Activated CD4-positive, alpha-beta T cell treated with anti-CD3 and anti-CD28 coated beads for 48 hours (primary cell): ENCODE measurements at regions not wholly inside any gene's neighbourhood (a gene's known extent, or its start where the extent isn't known, plus 50 kb on each side); places are given as distances from the start of the nearest gene placed in this dataset.

Experiments
- DNase-seq: peaks from one replicate; pipeline ENCODE4 v3.0.0-alpha.2; 2020

DNA sequence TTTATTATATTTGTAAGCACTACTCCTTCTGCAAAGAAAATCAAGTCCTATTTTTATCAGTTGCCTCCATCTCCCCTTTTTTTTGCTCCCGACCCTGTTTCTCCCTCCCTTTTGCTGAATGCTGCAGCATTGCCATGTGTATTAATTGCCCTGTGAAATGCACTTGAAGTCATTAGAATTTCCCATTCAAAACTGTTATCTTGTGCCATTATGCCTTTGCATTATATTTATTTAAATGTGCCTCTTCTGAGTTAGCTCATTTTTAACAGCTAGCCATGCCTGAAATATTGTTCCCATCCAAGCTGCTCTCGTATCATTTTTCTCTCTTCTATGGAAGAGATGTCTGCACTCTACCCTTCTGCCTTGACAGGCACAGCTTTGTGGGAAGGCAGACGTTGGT lies 404.0 kb upstream of the PLXNA2 start:
- no peak for DNase-seq

DNA sequence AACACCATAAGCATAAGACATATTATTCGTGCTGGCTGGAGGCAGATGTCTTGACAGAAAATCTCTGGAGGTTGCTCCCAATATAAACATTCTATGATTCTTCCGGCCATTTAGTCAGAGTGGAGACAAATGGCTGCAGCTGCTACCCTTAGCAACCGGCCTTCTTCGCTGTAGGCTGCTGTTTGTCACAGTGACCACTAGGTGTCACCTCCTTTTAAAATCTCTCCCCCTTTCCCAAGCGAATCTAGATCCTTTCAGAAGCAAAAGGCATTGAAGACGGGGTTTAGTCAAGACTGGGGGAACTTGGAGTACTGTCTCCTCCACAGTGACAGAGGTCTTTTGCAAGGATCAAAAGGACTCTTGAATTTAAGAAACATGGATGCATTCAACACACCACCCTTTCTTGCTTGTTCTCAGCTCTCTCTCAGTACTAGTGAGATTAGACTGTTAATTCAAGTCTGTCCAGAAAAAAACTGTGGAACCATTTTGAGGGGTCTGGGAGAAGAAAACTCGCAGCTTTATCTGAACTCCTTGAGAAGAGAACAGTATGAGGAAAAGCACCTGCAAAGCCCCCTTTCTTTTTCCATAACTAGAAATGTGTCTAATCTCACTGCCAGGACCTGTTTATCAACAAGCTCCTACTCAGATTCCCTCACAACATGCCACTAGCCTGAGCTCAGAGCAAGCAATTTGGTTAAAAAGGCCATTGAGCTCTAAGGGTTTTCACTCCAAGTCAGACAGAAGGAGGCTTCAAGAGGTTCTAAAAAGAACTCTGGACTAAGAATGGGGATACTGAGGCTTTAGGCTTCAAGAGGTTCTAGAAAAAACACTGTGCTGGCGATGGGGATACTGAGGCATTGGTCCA lies 408.3 kb upstream of the PLXNA2 start:
- DNase-seq: peak; percentile 36

DNA sequence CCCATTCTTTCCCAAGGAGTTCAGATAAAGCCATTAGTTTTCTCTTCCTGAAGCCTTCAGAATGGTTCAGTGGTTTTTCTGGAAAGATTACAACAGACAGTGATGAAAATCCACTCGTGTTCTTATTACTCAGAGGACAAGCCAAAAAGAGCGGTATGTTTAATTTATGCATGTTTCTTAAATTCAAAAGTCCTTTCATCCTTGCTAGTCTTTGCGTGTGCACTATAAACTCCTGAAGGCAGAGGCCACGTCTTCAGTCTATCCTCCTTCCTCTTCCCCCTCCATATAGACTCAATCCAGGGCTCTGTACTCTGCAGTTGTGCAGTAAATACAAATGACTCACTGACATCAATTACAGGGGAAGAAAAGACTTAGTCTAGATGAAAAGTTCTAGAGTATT lies 409.2 kb upstream of the PLXNA2 start:
- no peak for DNase-seq

DNA sequence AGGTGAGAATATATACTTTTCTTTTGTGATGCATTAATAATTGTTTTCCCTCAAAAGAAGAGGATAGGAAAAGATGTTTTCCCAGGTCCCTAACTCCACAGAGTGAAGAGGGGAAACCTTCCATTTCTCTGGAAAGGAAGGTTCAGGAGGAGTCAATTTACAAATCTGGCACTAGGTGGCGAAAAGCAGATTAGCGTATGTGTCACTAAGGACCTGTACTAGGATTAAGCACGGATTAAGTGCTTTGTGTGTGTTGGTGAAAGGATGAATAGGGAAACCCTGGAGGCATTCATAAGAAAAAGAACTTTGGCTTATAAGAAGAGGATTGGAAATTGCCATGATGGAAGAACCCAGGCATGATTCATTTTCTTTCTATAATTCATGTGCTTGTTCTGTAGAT lies 410.1 kb upstream of the PLXNA2 start:
- no peak for DNase-seq

DNA sequence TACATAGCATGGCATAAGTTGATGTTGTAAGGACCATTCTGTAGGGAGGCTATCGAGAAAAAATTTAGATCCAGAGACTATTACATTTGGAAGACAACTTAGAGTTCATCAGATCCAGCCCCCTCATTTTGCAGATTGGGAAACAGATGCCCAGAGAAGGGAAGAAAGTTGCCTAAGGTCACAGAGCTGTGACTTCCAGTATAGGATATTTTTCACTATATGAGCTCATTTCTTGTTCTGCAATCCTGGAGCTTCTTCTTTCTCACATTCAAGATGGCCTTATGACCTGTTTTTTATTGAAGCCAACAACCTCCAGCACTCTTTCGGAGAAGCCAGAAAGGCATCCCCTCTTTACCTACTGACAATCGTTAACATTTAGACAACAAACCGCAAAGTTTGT lies 421.8 kb upstream of the PLXNA2 start:
- no peak for DNase-seq

- DNase-seq: no peak
Measured at GRCh38 chr1:208668991-208669390, 424.8 kb upstream of the PLXNA2 start.

DNA sequence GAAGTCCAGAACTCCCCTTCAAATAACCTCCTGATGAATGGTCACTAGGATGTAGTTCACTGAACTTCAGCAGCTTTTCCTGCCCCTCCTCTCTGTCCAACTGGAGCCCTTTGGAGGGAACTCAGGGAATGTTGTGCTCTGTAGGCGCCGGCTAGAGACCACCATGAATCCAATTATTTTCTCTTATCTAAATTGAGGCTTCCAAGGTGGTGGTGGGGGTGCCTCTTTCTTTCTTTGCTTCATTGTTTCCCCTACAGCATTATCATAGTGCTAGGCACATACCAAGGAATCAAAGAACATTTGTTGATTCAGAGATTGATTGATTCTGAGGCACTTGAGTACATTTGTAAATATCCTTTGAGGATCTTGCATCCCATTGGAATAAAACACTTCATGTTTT lies 426.6 kb upstream of the PLXNA2 start:
- DNase-seq: no peak

DNA sequence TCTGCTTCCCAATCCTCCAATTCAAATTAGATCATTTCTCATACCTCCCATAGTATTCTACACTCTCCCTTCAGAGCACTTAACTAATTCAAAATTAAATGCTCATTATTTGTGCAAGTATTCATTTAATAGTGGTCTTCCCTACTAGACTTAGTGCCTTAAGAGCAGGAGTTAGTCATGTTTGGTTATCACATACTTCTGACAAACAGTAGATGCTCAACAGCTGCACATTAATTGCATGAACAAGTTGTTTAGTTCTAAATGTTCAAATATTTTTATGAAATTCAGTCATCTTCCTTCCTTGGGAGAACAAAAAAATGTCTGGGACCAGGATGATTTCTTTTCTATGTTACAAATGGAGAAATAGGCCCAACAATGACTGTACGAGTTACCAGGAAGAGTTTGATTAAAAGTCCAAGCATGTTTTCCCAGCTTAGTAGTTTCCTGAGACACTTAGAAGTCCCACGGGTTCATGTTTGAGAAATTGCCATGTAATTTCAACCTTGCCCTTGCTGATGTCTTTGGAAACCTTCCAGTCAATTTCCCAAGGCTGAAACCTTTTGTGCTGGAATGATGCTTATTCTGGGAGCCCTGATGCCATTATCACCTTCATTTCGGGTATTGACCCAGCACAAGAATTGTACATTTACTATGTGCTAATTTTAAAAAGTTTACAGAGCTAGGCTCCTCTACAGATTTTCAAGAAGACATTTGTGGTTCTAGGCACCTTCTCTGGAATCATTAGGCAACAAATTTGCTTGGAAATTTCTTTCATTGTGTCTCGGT lies 437.9 kb upstream of the PLXNA2 start:
- DNase-seq: no peak

DNA sequence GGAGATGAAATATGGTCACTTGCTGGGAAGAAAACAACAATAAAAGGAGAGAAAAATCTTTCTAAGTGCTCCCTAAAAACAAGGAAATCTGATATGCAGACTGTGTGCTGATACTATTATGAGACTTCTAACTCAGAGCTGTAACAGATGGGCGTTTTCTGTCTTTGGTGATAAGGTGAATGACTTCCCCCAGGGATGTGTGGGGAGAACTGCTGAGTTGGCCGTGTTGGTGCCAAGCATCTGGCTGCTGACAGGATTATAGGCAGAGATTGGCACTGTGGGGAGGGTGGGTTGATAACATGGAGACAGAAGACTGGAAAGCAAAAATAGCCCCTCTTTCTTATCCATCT lies 438.5 kb upstream of the PLXNA2 start:
- DNase-seq: no peak

GRCh38 chr1:208683141-208683540 lies 439.0 kb upstream of the PLXNA2 start:
- no peak for DNase-seq

DNA sequence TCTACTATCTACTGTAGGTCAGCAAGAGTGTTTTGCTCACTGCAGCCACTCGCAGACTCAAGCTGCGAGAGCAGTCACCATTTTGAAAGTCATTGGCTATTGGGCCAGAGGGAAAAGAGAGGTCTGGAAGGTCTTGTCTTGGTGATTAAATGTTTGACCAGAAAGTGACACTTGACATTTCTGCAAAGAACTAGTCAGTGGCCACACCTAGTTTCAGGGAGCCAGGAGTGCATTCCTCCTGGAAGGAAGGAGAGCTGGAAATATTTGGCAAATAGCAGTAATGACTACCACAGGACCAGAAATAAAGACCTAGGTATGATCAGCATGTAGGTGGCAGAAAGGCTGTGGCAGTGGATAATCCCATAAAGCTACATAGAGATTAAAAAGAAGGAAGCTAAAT lies 440.0 kb upstream of the PLXNA2 start:
- DNase-seq: no peak

GRCh38 chr1:208686592-208686991 lies 442.4 kb upstream of the PLXNA2 start:
- DNase-seq: no peak

- DNase-seq: no peak
Measured at GRCh38 chr1:208688656-208689315, 444.6 kb upstream of the PLXNA2 start.

DNA sequence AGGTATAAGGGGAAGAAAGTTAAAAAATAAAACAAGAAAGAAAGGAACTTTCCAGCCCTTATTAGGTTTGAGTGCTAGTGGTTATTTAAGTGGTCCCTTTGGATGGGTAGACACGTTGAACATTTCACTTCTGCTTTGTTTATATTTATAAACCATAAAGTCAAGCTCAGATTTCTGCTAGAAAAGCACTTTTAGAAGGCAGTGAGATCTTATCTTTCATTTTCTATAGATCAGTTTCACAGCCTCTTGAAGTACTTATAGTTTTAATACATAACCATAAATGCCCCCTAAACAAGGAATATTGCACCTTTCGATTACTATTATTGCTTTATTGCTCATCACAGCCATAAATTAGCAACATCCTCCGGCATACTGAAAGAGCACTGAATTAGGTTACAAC lies 446.8 kb upstream of the PLXNA2 start:
- no peak for DNase-seq

DNA sequence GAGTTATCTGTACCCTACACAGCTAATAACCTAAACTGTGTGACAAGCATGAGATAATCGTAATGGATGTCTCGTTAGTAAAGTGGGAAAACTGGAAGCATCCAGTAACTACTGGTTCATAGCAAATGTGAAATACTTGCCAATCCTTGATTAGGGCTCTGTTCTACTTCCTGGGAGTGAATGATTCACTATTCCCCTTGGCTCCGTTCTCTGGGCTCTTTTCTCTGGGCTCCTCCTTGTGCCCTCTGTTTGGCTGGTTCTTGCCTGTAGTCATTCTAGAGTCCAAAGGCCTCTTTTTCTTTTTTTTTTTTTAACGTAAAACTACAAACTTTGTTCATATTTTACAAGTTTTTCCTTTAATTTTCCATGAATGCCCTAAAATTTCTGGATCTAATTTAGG lies 465.8 kb upstream of the PLXNA2 start:
- DNase-seq: no peak

DNA sequence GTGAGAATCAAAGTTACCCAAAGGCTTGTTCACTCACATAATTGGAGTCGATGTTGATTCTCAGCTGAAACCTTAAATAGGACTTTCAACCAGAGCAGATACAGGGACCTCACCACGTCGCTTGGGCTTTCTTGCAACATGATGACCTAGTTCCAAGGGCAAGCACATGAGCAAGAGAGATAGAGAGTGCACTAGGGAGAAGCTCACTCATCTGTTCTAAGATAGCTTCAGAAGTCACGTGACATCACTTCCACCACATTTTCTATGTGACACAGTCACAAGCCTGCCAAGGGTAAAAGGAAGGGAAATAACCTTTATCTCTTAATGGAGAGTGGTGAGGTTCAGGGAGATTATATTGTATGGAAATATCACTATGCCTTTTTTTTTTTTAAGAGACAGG lies 470.1 kb upstream of the PLXNA2 start:
- no peak for DNase-seq

GRCh38 chr1:208717525-208717924 lies 473.3 kb upstream of the PLXNA2 start:
- no peak for DNase-seq

GRCh38 chr1:208722592-208722991 lies 478.4 kb upstream of the PLXNA2 start:
- DNase-seq: no peak

DNA sequence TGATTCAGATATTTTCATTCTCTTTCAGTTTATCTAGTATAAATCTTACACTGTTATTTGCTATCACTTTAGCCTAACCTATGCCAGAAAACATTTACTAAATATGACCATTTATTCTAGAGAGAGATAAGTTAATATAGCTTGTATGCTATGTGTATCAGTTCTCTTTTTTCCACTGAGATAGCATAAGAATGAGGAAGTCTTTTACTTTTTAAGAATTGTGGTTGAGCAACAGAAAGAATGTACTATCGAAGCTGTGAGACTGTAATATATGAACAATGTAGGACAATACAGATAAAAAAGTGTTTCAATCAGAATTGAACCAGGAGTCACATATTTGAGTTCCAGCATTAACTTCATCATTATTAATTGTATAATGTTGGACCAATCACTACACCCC lies 479.9 kb upstream of the PLXNA2 start:
- DNase-seq: no peak

- no peak for DNase-seq
Measured at GRCh38 chr1:208728815-208729214, 484.6 kb upstream of the PLXNA2 start.

GRCh38 chr1:208731981-208732821 lies 488.0 kb upstream of the PLXNA2 start:
- DNase-seq: no peak

GRCh38 chr1:208737161-208737560 lies 493.0 kb upstream of the PLXNA2 start:
- DNase-seq: no peak

DNA sequence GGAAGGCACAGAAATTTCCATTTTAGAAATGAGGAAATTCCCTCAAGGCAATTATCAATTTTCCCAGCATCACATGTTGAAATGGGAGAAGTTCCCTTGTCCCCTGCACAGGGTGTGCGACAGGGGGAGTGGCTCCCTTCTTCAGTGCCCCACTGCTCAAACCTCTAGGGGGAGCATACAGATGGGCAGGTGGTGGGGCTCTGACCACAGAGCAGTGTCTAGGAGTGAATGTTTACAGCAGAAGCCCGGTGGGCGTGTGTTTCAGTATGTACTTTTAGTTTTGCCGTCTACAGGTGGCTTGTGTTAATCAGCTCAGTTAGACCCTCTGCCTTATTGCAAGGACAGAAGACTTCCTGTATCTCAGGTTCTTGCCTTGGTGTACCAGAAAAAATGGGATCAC lies 493.7 kb upstream of the PLXNA2 start:
- no peak for DNase-seq
